ENCODE measurements at regions not wholly inside any gene's neighbourhood (a gene's known extent, or its start where the extent isn't known, plus 50 kb on each side); places are given as distances from the start of the nearest gene placed in this dataset.

- no peak for DNase-seq
These were observed 53.4 kb upstream of the STK17B start for GRCh38 chr2:196224756-196225155.

- DNase-seq = no peak
These were observed 53.8 kb upstream of the STK17B start for GRCh38 chr2:196225213-196225612.

- DNase-seq = no peak
These were observed 54.8 kb upstream of the STK17B start for GRCh38 chr2:196226058-196226706.

- DNase-seq = no peak
These were observed 55.3 kb upstream of the STK17B start for GRCh38 chr2:196226707-196227065.

GRCh38 chr2:196229013-196229412, 57.6 kb upstream of the STK17B start:
- no peak for DNase-seq

- DNase-seq = peak; percentile 65 to 67
These were observed 58.9 kb upstream of the STK17B start for GRCh38 chr2:196230061-196230854.

GRCh38 chr2:196233021-196233804, 61.8 kb upstream of the STK17B start:
- DNase-seq = no peak

- no peak for DNase-seq
These were observed 62.6 kb upstream of the STK17B start for GRCh38 chr2:196233805-196234475.

GRCh38 chr2:196234672-196235071, 63.3 kb upstream of the STK17B start:
- DNase-seq = peak; percentile 69 to 72

- DNase-seq = no peak
These were observed 67.5 kb upstream of the STK17B start for GRCh38 chr2:196238836-196239380.

- peak; percentile 70 to 83 for DNase-seq
These were observed 68.5 kb upstream of the STK17B start for GRCh38 chr2:196239622-196240587.

GRCh38 chr2:196241175-196241574, 69.8 kb upstream of the STK17B start:
- peak in 1 of 2 experiments; percentile 52 for DNase-seq

- peak; percentile 59 to 61 for DNase-seq
These were observed 70.8 kb upstream of the STK17B start for GRCh38 chr2:196242131-196242620.

GRCh38 chr2:196244516-196244915, 73.1 kb upstream of the STK17B start:
- DNase-seq = no peak

- no peak for DNase-seq
These were observed 73.6 kb upstream of the STK17B start for GRCh38 chr2:196244966-196245365.

GRCh38 chr2:196245378-196246140, 74.2 kb upstream of the STK17B start:
- no peak for DNase-seq

- no peak for DNase-seq
These were observed 76.0 kb upstream of the STK17B start for GRCh38 chr2:196247114-196247975.

GRCh38 chr2:196247976-196248280, 76.5 kb upstream of the STK17B start:
- no peak for DNase-seq

- DNase-seq = no peak
These were observed 77.2 kb upstream of the STK17B start for GRCh38 chr2:196248467-196249094.
